IPS DF 4.7 (cell line): ENCODE measurements at regions not wholly inside any gene's neighbourhood (a gene's known extent, or its start where the extent isn't known, plus 50 kb on each side); places are given as distances from the start of the nearest gene placed in this dataset.
"Not testable (repeated sequence)": the region's sequence is repeated elsewhere in the genome, so short reads cannot be mapped to it uniquely, and the experiment has no call there.

Source experiments
- DNase-seq: peaks from one replicate; pipeline ENCODE4 v3.0.0-alpha.2; 2013; ENCODE audit warnings: low spot score; ENCODE audit errors: extremely low read depth

- no peak for DNase-seq
Measured at GRCh38 chr4:63308697-63309096, 1100.6 kb downstream of the TECRL start.

GRCh38 chr4:63302792-63303191 is 1106.5 kb downstream of the TECRL start:
- DNase-seq = no peak

GRCh38 chr4:63302078-63302477 is 1107.2 kb downstream of the TECRL start:
- DNase-seq = no peak

GRCh38 chr4:63296773-63297172 is 1112.5 kb downstream of the TECRL start:
- DNase-seq = no peak

GRCh38 chr4:63275491-63275890 is 1133.8 kb downstream of the TECRL start:
- no peak for DNase-seq

DNA sequence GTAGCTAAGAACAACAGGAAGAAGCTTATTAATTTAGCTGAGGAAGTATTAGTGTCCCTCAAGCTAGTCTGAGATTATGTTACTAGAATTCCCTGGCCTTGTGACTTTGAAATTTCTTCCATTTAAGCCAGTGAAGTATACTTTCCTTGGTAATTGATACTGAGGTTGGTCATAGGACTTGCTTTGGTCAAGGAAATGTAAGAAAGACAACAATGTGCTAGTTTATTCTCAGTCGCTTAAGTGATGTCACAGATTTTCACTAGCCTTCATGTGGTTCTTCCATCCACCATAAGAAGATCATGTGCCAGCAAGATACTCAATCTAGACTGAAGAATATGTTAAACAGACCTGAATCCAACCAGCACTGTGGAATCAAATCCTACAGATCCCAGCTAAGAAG is 1140.1 kb downstream of the TECRL start:
- no peak for DNase-seq

- no peak for DNase-seq
Measured at GRCh38 chr4:63233671-63234070, 1175.6 kb downstream of the TECRL start.

DNA sequence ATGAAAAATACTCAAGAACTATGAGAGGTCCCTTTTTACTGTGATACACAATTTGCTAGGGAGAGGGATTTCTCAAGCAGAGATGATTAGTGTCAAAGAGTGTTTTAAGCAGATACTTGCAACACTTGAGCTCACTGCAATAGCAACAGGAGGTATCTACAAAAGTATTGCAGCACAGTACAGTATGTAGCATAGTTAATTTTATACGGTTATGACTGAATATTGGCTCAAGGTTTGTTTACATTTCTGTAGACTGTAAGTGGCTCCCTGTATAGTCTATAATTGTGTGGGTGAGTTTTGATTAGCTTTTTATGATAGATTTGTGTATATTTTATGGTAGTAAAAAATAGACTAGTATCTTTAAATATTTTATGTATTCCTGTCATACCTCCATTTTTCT is 1177.2 kb downstream of the TECRL start:
- DNase-seq = no peak

- no peak for DNase-seq
Measured at GRCh38 chr4:63226229-63226628, 1183.0 kb downstream of the TECRL start.

DNA sequence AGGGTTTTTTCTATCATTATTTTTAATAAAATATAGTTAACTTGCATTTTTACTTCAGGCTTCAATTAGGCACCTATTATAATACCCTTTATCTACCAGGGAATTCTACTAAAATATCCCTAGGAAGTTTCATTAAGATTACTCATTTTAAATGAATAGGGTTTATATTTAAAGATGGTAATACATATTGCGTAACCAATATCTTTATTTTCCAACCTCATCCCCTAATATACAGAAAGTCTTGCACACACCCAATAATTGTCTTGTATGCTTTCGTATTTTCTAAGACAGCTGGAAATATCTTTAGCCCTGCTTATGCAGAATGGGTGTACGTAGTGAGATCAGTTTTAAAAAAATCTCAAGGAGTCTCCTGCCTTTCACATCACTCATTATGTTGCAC is 1186.8 kb downstream of the TECRL start:
- no peak for DNase-seq

DNA sequence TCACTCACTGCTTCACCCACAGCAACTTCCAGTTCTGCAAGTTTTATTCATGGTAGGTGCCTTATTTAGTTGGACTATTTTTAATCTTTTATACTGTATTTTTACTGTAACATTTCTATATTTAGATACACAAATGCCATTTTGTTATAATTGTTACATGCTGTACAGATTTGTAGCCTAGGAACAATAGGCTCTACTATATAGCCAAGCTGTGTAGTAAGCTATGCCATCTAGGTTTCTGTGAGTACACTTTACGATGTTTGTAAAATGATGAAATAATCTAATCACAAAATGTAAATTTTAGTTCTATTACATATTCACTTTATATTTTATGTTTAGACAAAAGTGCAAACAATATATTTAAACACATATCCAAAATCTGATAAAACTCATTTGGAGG is 1187.8 kb downstream of the TECRL start:
- DNase-seq = no peak

GRCh38 chr4:63218856-63219255 is 1190.4 kb downstream of the TECRL start:
- DNase-seq = no peak

DNA sequence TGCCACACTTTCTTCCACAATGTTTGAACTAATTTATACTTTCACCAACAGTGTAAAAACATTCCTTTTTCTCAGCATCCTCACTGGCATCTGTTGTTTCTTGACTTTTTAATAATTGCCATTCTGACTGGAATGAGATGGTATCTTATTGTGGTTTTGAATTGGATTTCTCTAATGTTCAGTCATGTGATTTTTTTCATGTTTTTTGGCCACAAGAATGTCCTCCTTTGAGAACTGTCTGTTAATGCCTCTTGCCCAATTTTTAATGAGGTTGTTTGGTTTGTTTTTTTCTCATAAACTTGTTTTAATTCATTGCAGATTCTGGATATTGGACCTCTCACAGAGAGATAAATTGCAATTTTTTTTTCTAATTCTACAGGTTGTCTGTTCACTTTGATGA is 1195.2 kb downstream of the TECRL start:
- no peak for DNase-seq

GRCh38 chr4:63211776-63212479 is 1197.3 kb downstream of the TECRL start:
- no peak for DNase-seq

DNA sequence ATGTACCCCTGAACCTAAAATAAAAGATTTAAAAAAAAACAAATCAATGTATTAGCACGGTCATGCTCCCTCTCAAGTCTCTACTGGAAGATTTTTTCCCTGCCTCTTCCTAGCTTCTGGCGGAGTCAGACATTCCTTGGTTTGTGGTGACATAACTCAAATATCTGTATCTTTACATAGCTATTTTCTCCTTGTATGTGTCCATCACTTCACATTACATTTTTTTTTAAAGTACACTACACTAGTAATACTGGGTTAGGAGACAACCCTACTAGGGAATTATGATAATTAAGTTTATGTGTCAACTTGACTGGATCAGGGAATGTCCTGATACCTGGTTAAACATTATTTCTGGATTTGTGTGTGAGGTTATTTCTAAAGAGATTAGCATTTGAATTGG is 1197.9 kb downstream of the TECRL start:
- no peak for DNase-seq

DNA sequence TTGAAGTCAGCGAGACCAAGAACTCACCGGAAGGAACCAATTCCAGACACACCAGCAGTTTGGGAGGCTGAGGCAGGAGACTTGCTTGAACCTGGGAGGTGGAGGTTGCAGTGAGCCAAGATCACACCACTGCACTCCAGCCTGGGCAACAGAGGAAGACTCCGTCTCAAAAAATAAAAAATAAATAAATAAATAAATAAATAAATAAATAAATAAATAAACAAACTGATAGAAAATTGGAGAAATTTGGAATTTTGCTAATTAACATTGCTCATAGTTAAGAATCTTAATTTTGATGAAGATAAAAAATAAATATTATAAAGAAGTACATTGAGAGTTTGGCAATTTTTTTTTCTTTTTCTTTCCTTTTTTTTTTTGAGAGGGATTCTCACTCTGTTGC is 1216.2 kb downstream of the TECRL start:
- DNase-seq = not testable (repeated sequence)

- DNase-seq = no peak
Measured at GRCh38 chr4:63171341-63171740, 1237.9 kb downstream of the TECRL start.

GRCh38 chr4:63170923-63171322 is 1238.3 kb downstream of the TECRL start:
- no peak for DNase-seq

- DNase-seq = no peak
Measured at GRCh38 chr4:63169836-63170235, 1239.4 kb downstream of the TECRL start.

GRCh38 chr4:63155561-63155960 is 1253.7 kb downstream of the TECRL start:
- no peak for DNase-seq

DNA sequence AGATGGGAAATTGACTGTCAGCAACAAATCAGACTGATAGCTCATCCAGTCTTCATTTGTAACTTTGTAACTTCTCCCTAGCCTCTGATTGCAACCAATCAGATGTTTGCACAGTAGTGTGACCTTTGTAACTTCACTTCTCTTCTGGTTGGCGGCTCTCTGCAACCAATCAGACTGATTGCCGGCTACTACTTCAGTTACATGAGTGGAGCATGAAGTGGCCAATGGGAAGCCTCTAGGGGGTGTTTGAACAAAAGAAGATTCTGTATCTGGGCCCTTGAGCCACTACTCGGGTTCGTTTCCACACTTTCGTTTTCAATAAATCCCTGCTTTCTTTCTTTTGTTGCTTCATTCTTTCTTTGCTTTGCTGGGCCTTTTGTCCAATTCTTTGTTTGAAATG is 1285.8 kb downstream of the TECRL start:
- no peak for DNase-seq

DNA sequence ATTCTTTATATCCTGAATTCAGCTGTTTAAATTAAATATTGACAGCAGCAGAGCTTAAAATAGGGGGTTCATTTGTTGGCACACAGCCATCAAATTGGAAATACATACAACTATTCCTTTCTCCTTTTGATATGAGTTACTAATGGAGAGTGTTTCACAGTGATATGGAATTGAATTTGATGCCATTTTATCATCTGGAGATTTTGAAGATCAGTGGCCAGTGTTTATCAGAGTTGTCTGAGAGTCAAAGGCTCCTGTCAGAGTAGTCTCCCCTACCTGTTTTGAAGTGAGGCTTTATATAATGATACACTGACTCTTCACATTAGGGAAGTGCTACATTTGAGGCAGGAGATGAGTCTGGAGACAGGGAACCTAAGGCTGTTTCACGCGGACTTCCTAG is 1286.3 kb downstream of the TECRL start:
- no peak for DNase-seq

GRCh38 chr4:63106600-63106999 is 1302.7 kb downstream of the TECRL start:
- no peak for DNase-seq

GRCh38 chr4:63105839-63106238 is 1303.4 kb downstream of the TECRL start:
- DNase-seq = no peak
